ENCODE measurements at regions not wholly inside any gene's neighbourhood (a gene's known extent, or its start where the extent isn't known, plus 50 kb on each side); places are given as distances from the start of the nearest gene placed in this dataset.

GRCh38 chr10:36111676-36112075 lies 469.6 kb upstream of the FZD8 start:
- no peak for DNase-seq (ENCODE audit: low read depth)

GRCh38 chr10:36110097-36110496 lies 468.0 kb upstream of the FZD8 start:
- DNase-seq (ENCODE audit: low read depth): no peak

DNA sequence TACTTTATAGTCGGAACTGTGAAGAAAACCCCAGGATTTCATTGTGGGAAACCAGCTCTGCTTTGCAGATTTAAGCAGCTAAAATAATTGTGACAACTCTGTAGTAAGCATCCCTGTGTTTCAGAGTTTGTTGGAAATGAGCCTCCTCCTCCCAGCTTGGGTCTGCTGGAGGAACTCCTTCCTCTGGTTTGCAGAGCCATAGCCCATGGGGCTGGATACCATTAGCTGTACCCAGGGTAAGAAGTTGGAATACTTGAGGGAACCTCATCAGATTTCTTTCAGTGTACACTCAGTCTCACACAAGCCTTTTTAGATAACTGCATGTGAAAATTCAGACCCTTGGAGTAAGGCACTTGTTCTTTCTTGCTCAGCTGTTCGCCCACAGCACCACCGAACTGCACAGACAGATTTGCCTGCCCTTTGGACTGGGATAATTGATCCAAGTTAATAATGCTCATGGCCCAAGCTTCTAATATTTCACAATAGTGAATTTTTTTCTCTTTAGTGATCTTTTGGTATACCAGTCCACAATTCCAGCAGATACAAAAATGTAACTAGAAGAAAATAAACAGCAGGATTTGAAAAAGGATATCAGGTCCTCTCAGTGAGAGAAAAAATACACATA lies 467.4 kb upstream of the FZD8 start:
- DNase-seq (ENCODE audit: low read depth): no peak

DNA sequence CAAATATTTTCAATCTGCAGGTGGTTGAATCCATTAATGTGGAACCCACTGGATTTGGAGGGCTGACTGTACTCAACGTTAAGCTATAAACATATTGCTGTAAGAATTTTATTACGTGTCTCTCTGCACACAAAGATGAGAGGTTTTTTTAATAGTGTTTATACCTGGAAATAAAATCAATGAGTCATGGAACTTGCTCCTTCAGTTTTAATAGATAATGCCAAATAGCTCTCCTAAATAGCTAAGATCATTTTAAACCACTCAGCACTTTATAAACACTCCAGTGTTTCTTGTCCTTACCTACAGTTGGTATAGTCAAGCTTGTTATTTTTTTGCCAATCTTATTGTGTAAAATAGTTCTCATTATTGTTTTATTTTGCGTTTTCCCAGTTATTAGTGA lies 455.6 kb upstream of the FZD8 start:
- DNase-seq (ENCODE audit: low read depth): no peak

GRCh38 chr10:36096576-36096975 lies 454.5 kb upstream of the FZD8 start:
- DNase-seq (ENCODE audit: low read depth): no peak

GRCh38 chr10:36094096-36094495 lies 452.0 kb upstream of the FZD8 start:
- no peak for DNase-seq (ENCODE audit: low read depth)

DNA sequence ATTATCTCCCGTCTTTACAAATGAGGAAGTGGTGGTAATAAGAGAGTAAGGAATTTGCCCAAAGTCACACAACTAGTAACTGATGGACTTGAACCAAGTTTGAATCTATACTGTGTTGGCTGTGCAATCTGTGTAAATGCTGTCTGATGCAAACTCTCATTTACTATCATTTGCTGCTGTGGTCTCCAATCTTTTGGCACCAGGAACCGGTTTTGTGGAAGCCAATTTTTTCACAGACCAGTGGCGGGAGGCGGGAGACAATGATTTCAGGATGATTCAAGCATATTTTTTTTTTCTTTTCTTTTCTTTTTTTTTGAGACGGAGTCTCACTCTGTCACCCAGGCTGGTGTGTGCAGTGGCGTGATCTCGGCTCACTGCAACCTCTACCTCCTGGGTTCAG lies 450.0 kb upstream of the FZD8 start:
- no peak for DNase-seq (ENCODE audit: low read depth)

DNA sequence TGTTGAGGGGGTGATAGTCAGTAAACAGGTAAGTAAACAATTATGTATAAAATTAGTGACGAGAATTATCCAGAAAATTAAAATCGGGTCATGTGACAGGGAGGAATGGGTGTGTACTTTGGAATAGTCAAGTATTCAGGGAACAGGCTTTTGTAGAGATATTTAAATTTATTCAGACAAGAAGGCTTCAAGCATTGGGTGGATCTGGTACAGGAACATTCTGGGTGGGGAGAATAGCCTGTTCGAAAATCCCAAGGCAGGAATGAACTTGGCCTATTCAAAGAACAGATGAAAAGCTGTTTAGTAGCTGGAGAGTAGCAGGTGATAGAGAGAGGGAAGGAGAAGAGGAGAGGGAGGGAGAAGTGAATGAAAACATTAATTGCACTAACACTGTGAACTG lies 448.9 kb upstream of the FZD8 start:
- DNase-seq (ENCODE audit: low read depth): no peak

DNA sequence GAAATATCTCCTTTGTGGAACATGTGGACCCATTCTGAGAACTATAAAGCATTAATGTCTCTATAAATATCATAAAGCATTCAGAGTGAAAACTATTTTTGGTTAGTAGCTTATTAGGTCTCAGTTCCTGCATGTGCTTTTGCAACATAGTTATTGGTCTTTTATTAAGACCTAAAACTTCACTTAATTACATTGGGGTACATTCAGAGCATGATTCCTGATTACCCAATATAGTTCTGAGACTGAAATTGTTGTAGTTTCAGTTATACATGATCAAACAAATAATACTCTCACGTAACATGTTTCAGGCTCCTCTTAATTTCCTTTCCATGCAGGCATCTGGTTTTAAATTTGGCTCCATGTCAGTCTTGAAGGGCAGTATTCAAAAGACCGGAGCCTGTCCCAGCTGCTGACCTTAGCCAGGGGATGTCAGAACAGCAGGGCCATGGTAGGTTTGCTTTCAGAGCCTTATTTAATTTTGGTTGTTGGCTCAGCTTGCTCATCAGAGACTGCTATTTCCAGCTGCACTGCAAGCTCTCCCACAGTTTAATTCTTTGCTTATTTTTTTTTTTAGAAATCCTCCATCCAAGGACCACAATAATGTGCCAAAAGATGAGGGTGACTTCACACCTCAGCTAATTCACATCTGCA lies 447.8 kb upstream of the FZD8 start:
- DNase-seq (ENCODE audit: low read depth): no peak

GRCh38 chr10:36087006-36088005 lies 445.2 kb upstream of the FZD8 start:
- no peak for DNase-seq (ENCODE audit: low read depth)

GRCh38 chr10:36075196-36075595 lies 433.1 kb upstream of the FZD8 start:
- DNase-seq (ENCODE audit: low read depth): no peak

DNA sequence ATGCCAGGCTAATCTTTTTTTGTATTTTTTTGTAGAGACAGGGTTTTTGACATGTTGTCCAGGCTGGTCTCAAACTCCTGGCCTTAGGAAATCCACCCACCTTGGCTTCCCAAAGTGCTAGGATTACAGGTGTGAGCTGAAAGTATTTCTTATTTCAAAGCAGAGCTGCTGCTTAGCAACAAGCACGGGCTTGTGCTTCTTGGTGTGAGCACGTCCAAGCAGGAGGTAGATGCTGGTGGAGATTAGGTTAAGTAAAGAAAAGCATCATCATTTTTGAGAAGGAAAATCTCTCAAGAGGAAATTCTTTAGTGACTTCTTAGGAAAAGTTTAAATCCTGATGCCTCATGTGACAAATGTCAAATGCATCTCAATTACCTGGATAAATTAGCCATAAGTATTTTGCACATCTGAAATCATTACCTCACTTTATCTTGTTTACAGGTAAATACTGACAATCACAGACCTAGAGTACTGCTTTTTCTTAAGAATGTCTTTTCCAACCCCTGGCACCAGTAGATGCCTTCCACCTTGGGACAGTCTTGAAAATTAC lies 431.8 kb upstream of the FZD8 start:
- DNase-seq (ENCODE audit: low read depth): no peak

DNA sequence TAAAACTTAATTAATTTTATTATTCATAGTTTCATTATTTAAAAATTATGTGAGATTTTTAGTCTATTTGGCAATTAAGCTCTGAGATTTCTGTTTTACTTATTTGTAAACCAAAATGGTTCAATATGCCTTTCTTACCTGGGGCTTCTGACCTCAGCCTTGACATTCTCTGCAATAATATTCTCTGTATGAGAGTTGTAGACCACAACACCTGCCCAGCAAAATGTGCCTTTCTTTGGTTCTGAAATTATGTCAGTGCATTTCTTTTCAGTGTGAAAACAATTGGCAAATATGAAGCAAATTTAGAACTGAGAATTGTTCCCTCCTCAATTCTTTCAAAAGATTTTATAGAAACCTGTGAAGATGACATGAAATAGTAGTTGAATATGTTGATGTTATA lies 426.4 kb upstream of the FZD8 start:
- DNase-seq (ENCODE audit: low read depth): no peak

DNA sequence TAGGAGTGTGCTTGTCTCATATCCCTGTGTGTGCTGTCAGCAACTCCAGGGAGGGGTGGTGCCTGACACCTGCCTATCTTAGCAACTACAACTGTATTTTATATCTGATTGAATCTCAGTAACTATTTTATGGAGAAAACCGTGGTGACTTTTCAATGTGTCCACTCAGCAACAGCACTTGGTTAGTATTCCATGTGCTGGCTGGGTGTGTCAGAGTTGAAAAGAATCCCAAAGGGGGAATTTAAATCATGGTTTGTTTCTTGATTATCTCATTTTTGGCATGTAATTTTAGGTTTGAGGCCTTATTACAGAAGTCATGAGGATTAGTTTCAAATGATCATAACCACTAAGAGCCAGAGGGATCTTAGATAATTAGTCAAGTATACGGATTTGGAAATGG lies 425.7 kb upstream of the FZD8 start:
- no peak for DNase-seq (ENCODE audit: low read depth)

DNA sequence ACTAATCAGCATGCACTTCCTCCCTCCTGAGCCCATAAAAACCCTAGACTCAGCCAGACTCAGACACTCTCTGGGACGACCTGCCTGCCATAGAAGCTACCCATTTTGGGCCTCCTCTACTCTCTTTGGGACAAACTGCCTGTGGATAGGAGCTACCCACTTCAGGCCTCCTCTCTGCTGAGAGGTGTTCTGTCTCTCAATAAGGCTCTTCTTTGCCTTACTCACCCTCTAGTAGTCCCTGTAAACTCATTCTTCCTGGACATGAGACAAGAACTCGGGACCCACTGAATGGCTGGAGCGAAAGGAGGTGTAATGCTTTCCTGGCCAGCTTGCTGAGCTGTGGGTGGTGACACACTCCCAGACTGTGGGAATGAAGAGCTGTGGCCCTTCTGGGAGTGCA lies 424.8 kb upstream of the FZD8 start:
- no peak for DNase-seq (ENCODE audit: low read depth)

- no peak for DNase-seq (ENCODE audit: low read depth)
Measured at GRCh38 chr10:36066102-36066501, 424.0 kb upstream of the FZD8 start.

GRCh38 chr10:36063396-36063795 lies 421.3 kb upstream of the FZD8 start:
- DNase-seq (ENCODE audit: low read depth): no peak

GRCh38 chr10:36057731-36058130 lies 415.6 kb upstream of the FZD8 start:
- DNase-seq (ENCODE audit: low read depth): no peak

GRCh38 chr10:36057180-36057579 lies 415.1 kb upstream of the FZD8 start:
- no peak for DNase-seq (ENCODE audit: low read depth)

DNA sequence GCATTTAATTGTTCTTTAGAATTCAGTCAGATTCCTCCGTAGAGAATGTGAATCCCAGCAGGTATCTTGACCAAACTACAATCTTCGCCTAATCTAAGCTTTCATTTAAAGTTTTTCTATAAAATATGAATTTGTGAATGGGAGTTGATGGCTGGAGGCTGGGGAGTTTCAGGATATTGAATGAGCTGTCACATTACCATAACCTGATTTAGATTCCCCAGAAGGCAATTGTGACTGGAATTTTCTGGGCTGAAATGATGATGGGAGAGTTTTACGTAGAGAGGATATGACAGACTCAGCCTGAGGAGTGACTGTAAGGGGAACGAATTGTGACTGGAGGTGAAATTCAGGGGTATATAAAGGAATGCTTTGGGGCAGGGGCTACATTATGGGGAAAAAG lies 411.7 kb upstream of the FZD8 start:
- no peak for DNase-seq (ENCODE audit: low read depth)

GRCh38 chr10:36053271-36053670 lies 411.2 kb upstream of the FZD8 start:
- DNase-seq (ENCODE audit: low read depth): no peak

DNA sequence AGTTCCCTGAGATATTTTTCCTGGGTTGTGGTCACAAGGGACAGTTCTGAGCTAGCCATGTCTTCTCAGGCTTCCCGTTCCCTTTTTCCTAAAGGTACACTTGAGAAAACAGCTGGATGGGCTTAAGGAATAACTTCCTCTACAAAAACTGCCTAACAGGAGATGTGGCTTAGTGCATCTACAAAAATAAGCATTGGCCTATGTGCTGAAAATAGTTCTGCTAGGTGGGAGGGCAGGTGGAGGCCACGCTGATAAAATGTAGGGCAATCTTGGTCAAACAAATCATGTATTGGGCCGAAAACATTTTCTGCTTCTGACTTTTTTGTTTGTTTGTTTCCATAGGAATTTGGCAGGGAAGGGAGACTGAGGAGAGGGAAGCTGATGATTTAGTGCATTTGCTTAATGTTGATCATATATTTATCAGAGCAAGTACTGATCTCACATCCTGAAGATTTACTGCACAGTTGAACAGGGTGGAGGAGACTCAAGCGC lies 409.4 kb upstream of the FZD8 start:
- no peak for DNase-seq (ENCODE audit: low read depth)

All from T follicular helper cell (primary cell).